ENCODE measurements at regions not wholly inside any gene's neighbourhood (a gene's known extent, or its start where the extent isn't known, plus 50 kb on each side); places are given as distances from the start of the nearest gene placed in this dataset.

DNA sequence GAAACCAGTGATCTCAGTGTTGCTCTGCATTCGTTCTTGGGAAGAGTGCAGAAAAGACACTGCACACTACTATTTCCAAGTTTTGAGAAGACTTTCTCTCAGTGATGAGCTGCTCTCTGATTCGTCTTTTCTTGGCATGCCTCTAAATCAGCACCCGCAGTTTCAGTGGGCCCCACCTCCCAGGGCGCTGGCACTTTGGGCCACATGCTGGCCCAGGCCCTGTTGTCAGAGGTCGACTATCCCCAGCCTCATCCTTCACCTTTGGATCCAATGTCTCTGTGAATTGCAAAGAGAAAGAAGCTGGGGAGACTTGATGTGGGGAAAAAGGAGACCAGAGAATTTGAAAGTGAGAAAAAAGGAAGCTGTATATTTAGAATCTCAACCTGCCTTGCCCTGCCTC is 644.1 kb upstream of the PITX2 start:
- Histone ChIP-seq H3K4me1 (ENCODE audit: control insufficient read depth, insufficient read depth, low read length) (no peaks in the 10 kb centered on the region), H2BK20ac (ENCODE audit: low read depth, low read length) (no peak overlapping the region), H3K18ac (ENCODE audit: low read depth, low read length) (no peak overlapping the region), H3K4ac (ENCODE audit: low read depth, low read length) (no peak overlapping the region), H3K4me2 (ENCODE audit: low read depth, low read length) (no peak overlapping the region), H3K9me3 (ENCODE audit: control insufficient read depth, insufficient read depth, low read length) (no peaks in the 10 kb centered on the region), H4K8ac (ENCODE audit: low read depth in 2 of 2, low read length in 2 of 2) (no peak overlapping the region), H2BK5ac (ENCODE audit: low read depth, low read length, poor library complexity, severe bottlenecking) (no peak overlapping the region), H3K14ac (replicated peaks; ENCODE audit: low read depth, low read length) (no peak overlapping the region), H2AFZ (replicated peaks; ENCODE audit: low read length, poor library complexity) (no peak overlapping the region), H3K79me1 (ENCODE audit: low read depth in 1 of 2, low read length in 2 of 2) (no peaks in the 10 kb centered on the region), H3K9me1 (ENCODE audit: insufficient read depth, low read length) (no peaks in the 10 kb centered on the region), H2BK120ac (ENCODE audit: low read depth, low read length) (no peak overlapping the region), H4K91ac (ENCODE audit: insufficient read depth, low read depth, low read length) (no peak overlapping the region), H3K23ac (ENCODE audit: low read depth, low read length) (no peak overlapping the region), H2AK9ac (replicated peaks; ENCODE audit: low read depth, low read length, poor library complexity) (no peak overlapping the region), H4K5ac (ENCODE audit: low read depth, low read length) (no peak overlapping the region), H3K27me3 (ENCODE audit: control insufficient read depth, insufficient read depth, low read length) (peaks cover 5% of the 10 kb centered on the region), H3K56ac (ENCODE audit: extremely low read depth, insufficient read depth, low read length) (no peak overlapping the region), H2BK15ac (ENCODE audit: low read depth, low read length) (no peak overlapping the region), H3K4me3 (ENCODE audit: insufficient read depth, low read depth, low read length) (no peak overlapping the region), H3K9ac (ENCODE audit: low read depth, low read length) (no peak overlapping the region), H2AK5ac (ENCODE audit: low read depth, low read length) (no peak overlapping the region), H4K20me1 (ENCODE audit: insufficient read depth, low read length) (no peaks in the 10 kb centered on the region), H3K36me3 (ENCODE audit: control insufficient read depth, insufficient read depth, low read length) (no peaks in the 10 kb centered on the region), H3K27ac (ENCODE audit: insufficient read depth, low read length) (no peak overlapping the region)
- TF ChIP-seq, protein P1, sequence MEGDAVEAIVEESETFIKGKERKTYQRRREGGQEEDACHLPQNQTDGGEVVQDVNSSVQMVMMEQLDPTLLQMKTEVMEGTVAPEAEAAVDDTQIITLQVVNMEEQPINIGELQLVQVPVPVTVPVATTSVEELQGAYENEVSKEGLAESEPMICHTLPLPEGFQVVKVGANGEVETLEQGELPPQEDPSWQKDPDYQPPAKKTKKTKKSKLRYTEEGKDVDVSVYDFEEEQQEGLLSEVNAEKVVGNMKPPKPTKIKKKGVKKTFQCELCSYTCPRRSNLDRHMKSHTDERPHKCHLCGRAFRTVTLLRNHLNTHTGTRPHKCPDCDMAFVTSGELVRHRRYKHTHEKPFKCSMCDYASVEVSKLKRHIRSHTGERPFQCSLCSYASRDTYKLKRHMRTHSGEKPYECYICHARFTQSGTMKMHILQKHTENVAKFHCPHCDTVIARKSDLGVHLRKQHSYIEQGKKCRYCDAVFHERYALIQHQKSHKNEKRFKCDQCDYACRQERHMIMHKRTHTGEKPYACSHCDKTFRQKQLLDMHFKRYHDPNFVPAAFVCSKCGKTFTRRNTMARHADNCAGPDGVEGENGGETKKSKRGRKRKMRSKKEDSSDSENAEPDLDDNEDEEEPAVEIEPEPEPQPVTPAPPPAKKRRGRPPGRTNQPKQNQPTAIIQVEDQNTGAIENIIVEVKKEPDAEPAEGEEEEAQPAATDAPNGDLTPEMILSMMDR (conservative IDR thresholded peaks at IDR 0.05; ENCODE audit: low read depth, low read length), result no peak
- TF ChIP-seq MAZ (IDR thresholded peaks at IDR 0.05; ENCODE audit: borderline replicate concordance, low read depth, low read length) (no peak), BHLHE40 (IDR thresholded peaks at IDR 0.05; ENCODE audit: low read depth, low read length) (no peak), CEBPB (IDR thresholded peaks at IDR 0.05; ENCODE audit: low read depth, low read length) (no peak), MXI1 (IDR thresholded peaks at IDR 0.05; ENCODE audit: borderline replicate concordance, low read depth, low read length) (no peak)
- CTCF ChIA-PET, result no interaction called here
- intact Hi-C loops (cut with micrococcal nuclease), result no loop called here
- POLR2A ChIA-PET (ENCODE audit: unreplicated experiment), result no interaction called here
- ATAC-seq (ENCODE audit: low read depth) (no peak), DNase-seq (no peak)
- WGBS, 2 experiments (ENCODE audit: extremely low coverage in 2 of 2, insufficient read length in 1 of 2), result no CpG with 5 or more reads among the region's 5 CpGs
- dilution Hi-C loops (cut with HindIII; ENCODE audit: low sequenced_read_pairs, unreplicated experiment), result no loop called here
- in situ Hi-C loops (cut with MboI; ENCODE audit: low sequenced_read_pairs), result no loop called here
- BruUV-seq (replicated peaks), result no TSS peak

Measured in IMR-90 (cell line).